Colonic mucosa (tissue), 4 donors: ENCODE measurements at regions not wholly inside any gene's neighbourhood (a gene's known extent, or its start where the extent isn't known, plus 50 kb on each side); places are given as distances from the start of the nearest gene placed in this dataset.

ENCODE experiments used
- DNase-seq: peaks from one replicate; pipeline ENCODE4 v3.0.0-alpha.2; 2020
- H3K27ac ChIP-seq: fragments of 200-600 bp; one replicate; pipeline ENCODE4 v1.8.0; 2021
- H3K27me3 ChIP-seq: fragments of 200-600 bp; one replicate; pipeline ENCODE4 v1.8.0; 2021
- H3K36me3 ChIP-seq: fragments of 200-600 bp; one replicate; pipeline ENCODE4 v1.8.0; 2021
- H3K4me1 ChIP-seq: fragments of 200-600 bp; one replicate; pipeline ENCODE4 v1.8.0; 2021; ENCODE audit warnings: mild to moderate bottlenecking
- H3K4me3 ChIP-seq: fragments of 200-600 bp; one replicate; pipeline ENCODE4 v1.8.0; 2021
- H3K9ac ChIP-seq, 2 donors: one replicate each; pipeline ENCODE4 v1.7.0; 2013; ENCODE audit warnings: control low read depth in 2 of 2, low read depth in 2 of 2, low read length in 2 of 2
- H3K9me3 ChIP-seq: fragments of 200-600 bp; one replicate; pipeline ENCODE4 v1.8.0; 2021
- intact Hi-C: fragments of 100-400 bp; cut with DNase I; formaldehyde crosslinking; loops from one replicate; pipeline ENCODE4 v1.14.1; 2022
- TF ChIP-seq, protein P1 (sequence below): fragments of 200-600 bp; IDR thresholded peaks from one replicate; pipeline ENCODE4 v1.8.0; 2022; ENCODE audit warnings: antibody characterized with exemption, mild to moderate bottlenecking
- donor health status: healthy.
- donor health status: DM: no; HTN: no; CAD: no.
- donor health status: DM: no; HTN: no; CAD: no.

GRCh38 chr4:181756451-181757095 lies 486.6 kb upstream of the TENM3 start:
- H3K27ac ChIP-seq = no peak overlapping the region
- TF ChIP-seq, protein P1, sequence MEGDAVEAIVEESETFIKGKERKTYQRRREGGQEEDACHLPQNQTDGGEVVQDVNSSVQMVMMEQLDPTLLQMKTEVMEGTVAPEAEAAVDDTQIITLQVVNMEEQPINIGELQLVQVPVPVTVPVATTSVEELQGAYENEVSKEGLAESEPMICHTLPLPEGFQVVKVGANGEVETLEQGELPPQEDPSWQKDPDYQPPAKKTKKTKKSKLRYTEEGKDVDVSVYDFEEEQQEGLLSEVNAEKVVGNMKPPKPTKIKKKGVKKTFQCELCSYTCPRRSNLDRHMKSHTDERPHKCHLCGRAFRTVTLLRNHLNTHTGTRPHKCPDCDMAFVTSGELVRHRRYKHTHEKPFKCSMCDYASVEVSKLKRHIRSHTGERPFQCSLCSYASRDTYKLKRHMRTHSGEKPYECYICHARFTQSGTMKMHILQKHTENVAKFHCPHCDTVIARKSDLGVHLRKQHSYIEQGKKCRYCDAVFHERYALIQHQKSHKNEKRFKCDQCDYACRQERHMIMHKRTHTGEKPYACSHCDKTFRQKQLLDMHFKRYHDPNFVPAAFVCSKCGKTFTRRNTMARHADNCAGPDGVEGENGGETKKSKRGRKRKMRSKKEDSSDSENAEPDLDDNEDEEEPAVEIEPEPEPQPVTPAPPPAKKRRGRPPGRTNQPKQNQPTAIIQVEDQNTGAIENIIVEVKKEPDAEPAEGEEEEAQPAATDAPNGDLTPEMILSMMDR = no peak
- no peak overlapping the region for H3K9ac ChIP-seq
- no peaks in the 10 kb centered on the region for H3K4me1 ChIP-seq
- no peaks in the 10 kb centered on the region for H3K27me3 ChIP-seq
- no peaks in the 10 kb centered on the region for H3K9me3 ChIP-seq
- intact Hi-C loops = no loop called here
- no peak for DNase-seq
- no peaks in the 10 kb centered on the region for H3K36me3 ChIP-seq
- H3K4me3 ChIP-seq = no peak overlapping the region

DNA sequence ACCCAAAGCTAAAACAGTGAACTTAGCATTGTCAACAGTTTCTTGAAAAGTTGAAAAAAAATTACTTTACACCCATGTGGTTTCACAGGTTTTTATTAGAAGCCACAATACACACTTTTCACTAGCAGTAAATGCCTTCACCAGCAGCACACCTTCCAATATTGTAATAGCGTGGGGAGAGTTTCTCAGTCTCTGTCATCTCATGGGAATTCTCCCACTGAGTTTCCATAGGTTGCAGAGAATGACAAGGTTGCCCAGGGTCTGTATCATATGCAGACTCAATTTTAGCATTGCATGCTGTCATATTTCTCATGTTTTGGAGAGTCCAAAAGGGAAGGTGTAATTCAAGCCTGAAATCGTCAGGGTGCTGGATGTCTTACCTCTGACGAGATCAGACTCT lies 486.1 kb upstream of the TENM3 start:
- H3K4me3 ChIP-seq = no peak overlapping the region
- H3K9ac ChIP-seq = no peak overlapping the region
- H3K9me3 ChIP-seq = no peaks in the 10 kb centered on the region
- no peak for DNase-seq
- H3K36me3 ChIP-seq = no peaks in the 10 kb centered on the region
- no peaks in the 10 kb centered on the region for H3K4me1 ChIP-seq
- H3K27ac ChIP-seq = no peak overlapping the region
- no peaks in the 10 kb centered on the region for H3K27me3 ChIP-seq
- intact Hi-C loops = no loop called here
- TF ChIP-seq, protein P1 = no peak

DNA sequence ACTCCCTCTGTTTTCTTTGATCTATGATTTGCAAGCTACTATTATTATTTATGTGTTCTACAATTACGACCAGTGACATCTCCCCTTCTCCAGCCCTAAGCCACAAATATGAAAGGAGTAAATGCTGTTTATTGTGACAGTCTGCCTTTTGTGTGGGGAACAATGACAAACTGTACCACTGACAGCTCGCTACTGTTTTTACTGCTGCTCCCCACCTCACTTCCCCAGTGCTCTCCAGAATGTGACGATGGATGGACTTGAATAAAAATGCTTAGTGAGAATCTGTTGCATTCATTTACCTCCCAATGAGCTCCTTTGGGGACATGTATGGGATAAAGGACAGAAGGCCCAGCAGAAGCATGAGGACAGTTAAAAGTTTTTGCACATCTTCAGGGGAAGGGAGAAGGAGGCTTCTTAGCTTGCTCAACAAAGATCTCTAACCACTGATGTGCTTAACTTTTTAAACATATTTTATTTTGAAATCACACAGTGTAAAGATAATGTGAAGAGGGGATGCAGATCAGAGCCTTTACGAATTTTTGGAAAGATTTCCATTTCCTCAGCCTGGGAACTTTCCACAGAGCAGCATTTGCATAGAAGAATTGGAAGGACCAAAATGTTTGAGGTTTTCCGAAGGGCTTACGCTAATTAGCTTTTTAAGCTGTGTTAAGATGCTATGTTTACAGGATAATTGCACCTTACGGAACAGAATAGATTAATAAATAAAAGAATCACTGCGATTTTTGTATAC lies 485.1 kb upstream of the TENM3 start:
- H3K27ac ChIP-seq = no peak overlapping the region
- no peaks in the 10 kb centered on the region for H3K36me3 ChIP-seq
- H3K27me3 ChIP-seq = no peaks in the 10 kb centered on the region
- H3K4me1 ChIP-seq = no peaks in the 10 kb centered on the region
- no peaks in the 10 kb centered on the region for H3K9me3 ChIP-seq
- DNase-seq = no peak
- TF ChIP-seq, protein P1 = no peak
- intact Hi-C loops = no loop called here
- no peak overlapping the region for H3K4me3 ChIP-seq
- H3K9ac ChIP-seq = no peak overlapping the region

- DNase-seq = no peak
- Histone ChIP-seq H3K9me3 (no peaks in the 10 kb centered on the region), H3K4me1 (no peaks in the 10 kb centered on the region), H3K9ac (no peak overlapping the region), H3K4me3 (no peak overlapping the region), H3K36me3 (no peaks in the 10 kb centered on the region), H3K27me3 (no peaks in the 10 kb centered on the region), H3K27ac (no peak overlapping the region)
- intact Hi-C loops = no loop called here
- TF ChIP-seq, protein P1 = no peak
Measured at GRCh38 chr4:181760560-181760959, 482.6 kb upstream of the TENM3 start.

GRCh38 chr4:181761156-181761555 lies 482.0 kb upstream of the TENM3 start:
- TF ChIP-seq, protein P1 = no peak
- Histone ChIP-seq H3K9ac (no peak overlapping the region), H3K9me3 (no peaks in the 10 kb centered on the region), H3K36me3 (no peaks in the 10 kb centered on the region), H3K4me3 (no peak overlapping the region), H3K27me3 (no peaks in the 10 kb centered on the region), H3K4me1 (no peaks in the 10 kb centered on the region), H3K27ac (no peak overlapping the region)
- intact Hi-C loops = no loop called here
- no peak for DNase-seq
